ENCODE measurements at regions not wholly inside any gene's neighbourhood (a gene's known extent, or its start where the extent isn't known, plus 50 kb on each side); places are given as distances from the start of the nearest gene placed in this dataset.
"Not testable (repeated sequence)": the region's sequence is repeated elsewhere in the genome, so short reads cannot be mapped to it uniquely, and the experiment has no call there.

- DNase-seq (ENCODE audit: low spot score), result no peak
Measured at GRCh38 chr4:128566693-128567092, 242.8 kb upstream of the JADE1 start.

- DNase-seq (ENCODE audit: low spot score), result no peak
Measured at GRCh38 chr4:128565565-128566186, 243.8 kb upstream of the JADE1 start.

GRCh38 chr4:128565054-128565453 lies 244.4 kb upstream of the JADE1 start:
- DNase-seq (ENCODE audit: low spot score), result no peak

- no peak for DNase-seq (ENCODE audit: low spot score)
Measured at GRCh38 chr4:128564081-128564630, 245.3 kb upstream of the JADE1 start.

- DNase-seq (ENCODE audit: low spot score), result no peak
Measured at GRCh38 chr4:128560754-128561495, 248.6 kb upstream of the JADE1 start.

GRCh38 chr4:128558896-128559679 lies 250.4 kb upstream of the JADE1 start:
- no peak for DNase-seq (ENCODE audit: low spot score)

- DNase-seq (ENCODE audit: low spot score), result no peak
Measured at GRCh38 chr4:128556756-128557155, 252.7 kb upstream of the JADE1 start.

GRCh38 chr4:128553686-128554515 lies 255.6 kb upstream of the JADE1 start:
- no peak for DNase-seq (ENCODE audit: low spot score)

- DNase-seq (ENCODE audit: low spot score), result no peak
Measured at GRCh38 chr4:128552586-128552907, 257.0 kb upstream of the JADE1 start.

GRCh38 chr4:128551280-128551679 lies 258.2 kb upstream of the JADE1 start:
- DNase-seq (ENCODE audit: low spot score), result no peak

- DNase-seq (ENCODE audit: low spot score), result no peak
Measured at GRCh38 chr4:128550060-128550459, 259.4 kb upstream of the JADE1 start.

- no peak for DNase-seq (ENCODE audit: low spot score)
Measured at GRCh38 chr4:128549636-128550035, 259.9 kb upstream of the JADE1 start.

GRCh38 chr4:128548381-128548780 lies 260.8 kb upstream of the PGRMC2 start:
- no peak for DNase-seq (ENCODE audit: low spot score)

GRCh38 chr4:128544272-128544671 lies 256.7 kb upstream of the PGRMC2 start:
- no peak for DNase-seq (ENCODE audit: low spot score)

- no peak for DNase-seq (ENCODE audit: low spot score)
Measured at GRCh38 chr4:128543696-128544095, 256.1 kb upstream of the PGRMC2 start.

- DNase-seq (ENCODE audit: low spot score), result no peak
Measured at GRCh38 chr4:128542047-128542446, 254.4 kb upstream of the PGRMC2 start.

- no peak for DNase-seq (ENCODE audit: low spot score)
Measured at GRCh38 chr4:128540122-128540521, 252.5 kb upstream of the PGRMC2 start.

GRCh38 chr4:128538111-128538882 lies 250.7 kb upstream of the PGRMC2 start:
- no peak for DNase-seq (ENCODE audit: low spot score)

GRCh38 chr4:128536746-128537145 lies 249.1 kb upstream of the PGRMC2 start:
- no peak for DNase-seq (ENCODE audit: low spot score)

- DNase-seq (ENCODE audit: low spot score), result not testable (repeated sequence)
Measured at GRCh38 chr4:128535510-128535909, 247.9 kb upstream of the PGRMC2 start.

All from kidney capillary endothelial cell (primary cell).